GM10266 (cell line): ENCODE measurements at regions not wholly inside any gene's neighbourhood (a gene's known extent, or its start where the extent isn't known, plus 50 kb on each side); places are given as distances from the start of the nearest gene placed in this dataset.
"Not testable (repeated sequence)": the region's sequence is repeated elsewhere in the genome, so short reads cannot be mapped to it uniquely, and the experiment has no call there.

ENCODE experiments used
- DNase-seq: peaks from one replicate; pipeline ENCODE4 v3.0.0; 2012; ENCODE audit errors: extremely low spot score
- CTCF ChIP-seq: IDR thresholded peaks from 2 replicates; pipeline ENCODE4 v1.5.1; 2012; ENCODE audit warnings: mild to moderate bottlenecking, low read depth; ENCODE audit not compliant: control insufficient read depth, insufficient read depth; ENCODE audit errors: missing control alignments

- no peak for TF ChIP-seq CTCF
- no peak for DNase-seq
These were observed 707.4 kb upstream of the NRP1 start for GRCh38 chr10:34041871-34042270.

- no peak for TF ChIP-seq CTCF
- no peak for DNase-seq
These were observed 703.0 kb upstream of the NRP1 start for GRCh38 chr10:34037499-34037898.

GRCh38 chr10:34035241-34035790 is 700.8 kb upstream of the NRP1 start:
- not testable (repeated sequence) for DNase-seq

GRCh38 chr10:34033078-34033477 is 698.6 kb upstream of the NRP1 start:
- TF ChIP-seq CTCF = no peak
- no peak for DNase-seq

- no peak for DNase-seq
- TF ChIP-seq CTCF = no peak
These were observed 698.1 kb upstream of the NRP1 start for GRCh38 chr10:34032564-34032963.

- DNase-seq = no peak
- TF ChIP-seq CTCF = no peak
These were observed 696.9 kb upstream of the NRP1 start for GRCh38 chr10:34031400-34031799.

- TF ChIP-seq CTCF = no peak
- no peak for DNase-seq
These were observed 695.0 kb upstream of the NRP1 start for GRCh38 chr10:34029455-34029854.

GRCh38 chr10:34028936-34029335 is 694.5 kb upstream of the NRP1 start:
- TF ChIP-seq CTCF = no peak

More at GRCh38 chr10:34028936-34029335, 694.5 kb upstream of the NRP1 start:
- DNase-seq = no peak
